Activated CD8-positive, alpha-beta memory T cell treated with anti-CD3 and anti-CD28 coated beads, Interleukin-2, amount 50 U/mL, for 4 hours (primary cell): ENCODE measurements at regions not wholly inside any gene's neighbourhood (a gene's known extent, or its start where the extent isn't known, plus 50 kb on each side); places are given as distances from the start of the nearest gene placed in this dataset.

ENCODE experiments used
- DNase-seq: peaks from one replicate; pipeline ENCODE4 v3.0.0-alpha.2; 2020

DNA sequence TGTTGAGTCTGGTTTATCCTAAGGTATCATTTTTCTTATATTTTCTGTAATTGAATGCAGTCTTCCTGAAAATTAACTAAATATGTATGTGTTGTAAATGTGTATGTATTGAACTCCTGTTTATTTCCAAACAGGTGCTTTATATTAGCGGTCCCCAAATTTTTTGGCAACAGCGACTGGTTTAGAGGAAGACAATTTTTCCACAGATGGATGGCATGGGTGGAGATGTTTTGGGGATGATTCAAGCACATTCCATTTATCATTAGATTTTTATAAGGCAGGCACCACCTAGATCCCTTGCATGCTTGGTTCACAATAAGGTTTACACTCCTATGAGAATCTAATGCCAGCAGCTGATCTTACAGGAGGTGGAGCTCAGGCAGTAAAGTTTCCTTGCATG, 210.5 kb upstream of the ANO3 start:
- no peak for DNase-seq

- no peak for DNase-seq
Measured at GRCh38 chr11:26126741-26127140, 205.2 kb upstream of the ANO3 start.

GRCh38 chr11:26127336-26127735, 204.6 kb upstream of the ANO3 start:
- no peak for DNase-seq

- DNase-seq, result no peak
Measured at GRCh38 chr11:26131406-26131805, 200.5 kb upstream of the ANO3 start.

DNA sequence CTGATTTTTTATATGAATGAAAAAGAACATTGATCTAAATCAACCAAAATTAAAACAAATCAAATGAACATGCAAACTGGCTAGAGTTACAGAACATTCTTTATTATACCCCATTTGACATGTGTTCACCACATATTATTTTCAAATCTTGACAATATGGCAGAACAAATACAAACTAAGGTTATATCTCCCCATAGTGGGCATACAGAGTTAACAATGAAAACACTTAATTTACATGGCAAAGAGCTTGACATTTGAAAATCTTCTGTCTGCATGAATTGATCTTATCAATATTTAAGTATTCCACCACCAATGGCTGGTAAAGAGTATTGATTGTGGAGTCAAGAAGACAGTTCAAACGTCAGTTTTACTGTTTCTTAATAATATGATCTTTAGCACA, 197.9 kb upstream of the ANO3 start:
- no peak for DNase-seq

- DNase-seq, result no peak
Measured at GRCh38 chr11:26134481-26135355, 197.2 kb upstream of the ANO3 start.

GRCh38 chr11:26137651-26138050, 194.3 kb upstream of the ANO3 start:
- DNase-seq, result no peak

DNA sequence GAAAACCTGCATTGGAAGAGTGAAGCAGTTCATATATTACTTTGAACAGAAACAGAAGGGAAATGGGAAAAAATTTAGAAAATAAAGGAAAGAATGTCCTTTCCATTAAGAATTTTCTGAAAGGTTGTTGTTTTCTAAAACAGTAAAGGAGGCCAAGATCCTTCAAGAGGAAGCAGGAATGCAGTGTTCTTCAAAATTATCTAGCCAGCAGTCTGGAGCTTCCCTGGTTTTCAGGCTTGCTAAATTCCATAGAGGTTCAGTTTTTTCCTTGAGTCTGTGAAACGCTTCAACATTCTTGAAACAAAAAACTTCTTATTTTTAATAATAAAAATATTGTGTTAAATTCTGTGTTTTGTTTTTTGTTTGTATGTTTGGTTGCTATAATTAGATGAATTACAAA, 189.0 kb upstream of the ANO3 start:
- no peak for DNase-seq

DNA sequence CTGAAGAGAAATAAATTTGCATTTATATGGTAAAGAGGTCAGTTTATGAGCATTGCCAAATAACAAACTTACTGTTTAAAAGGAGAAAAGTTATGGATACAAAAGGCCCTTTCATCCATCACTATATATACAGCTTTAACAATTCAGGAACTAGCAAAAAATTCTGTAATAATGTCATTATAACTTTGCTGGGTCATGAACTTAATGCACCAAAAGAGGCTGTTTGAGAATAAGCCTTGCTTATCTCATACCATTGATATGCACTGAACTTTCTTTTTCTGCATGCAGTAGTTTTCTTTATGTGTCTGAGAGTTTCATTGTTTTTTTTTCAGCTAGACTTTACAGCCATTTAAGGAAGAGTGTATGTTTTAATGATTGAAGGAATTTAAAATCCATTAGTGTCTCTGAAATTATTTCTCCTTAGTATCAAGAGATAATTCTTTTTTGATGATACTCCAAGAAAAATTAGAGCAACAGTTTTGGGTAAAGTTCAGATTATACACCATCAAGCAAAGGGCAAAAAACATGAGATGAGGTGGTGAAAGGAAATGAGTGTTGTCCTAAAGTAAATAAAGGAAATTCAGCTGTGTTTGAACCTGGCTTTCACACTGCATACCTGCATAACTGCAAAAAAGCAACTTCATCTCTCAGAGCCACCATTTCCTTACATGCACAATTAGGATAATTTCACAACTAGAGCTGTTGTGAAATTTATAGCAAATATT, 188.2 kb upstream of the ANO3 start:
- DNase-seq, result no peak

DNA sequence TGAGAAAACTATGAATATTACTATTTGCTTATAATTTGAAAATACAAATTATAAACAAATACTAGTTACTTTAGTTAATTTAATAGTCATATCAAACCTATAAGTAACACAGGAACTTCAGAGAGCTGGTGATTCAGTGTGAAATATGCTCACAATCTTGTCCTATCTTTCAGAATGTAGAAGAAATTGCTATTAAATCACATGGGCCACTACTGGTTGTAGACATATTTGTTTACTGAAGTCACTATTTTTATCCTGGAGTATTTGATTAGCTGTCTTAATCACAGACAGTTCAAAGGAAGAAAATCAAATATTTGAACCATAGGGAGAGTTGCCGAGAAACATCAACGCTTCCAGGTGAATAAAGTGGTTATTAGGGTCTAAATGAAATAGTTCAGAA, 187.6 kb upstream of the ANO3 start:
- DNase-seq, result no peak

DNA sequence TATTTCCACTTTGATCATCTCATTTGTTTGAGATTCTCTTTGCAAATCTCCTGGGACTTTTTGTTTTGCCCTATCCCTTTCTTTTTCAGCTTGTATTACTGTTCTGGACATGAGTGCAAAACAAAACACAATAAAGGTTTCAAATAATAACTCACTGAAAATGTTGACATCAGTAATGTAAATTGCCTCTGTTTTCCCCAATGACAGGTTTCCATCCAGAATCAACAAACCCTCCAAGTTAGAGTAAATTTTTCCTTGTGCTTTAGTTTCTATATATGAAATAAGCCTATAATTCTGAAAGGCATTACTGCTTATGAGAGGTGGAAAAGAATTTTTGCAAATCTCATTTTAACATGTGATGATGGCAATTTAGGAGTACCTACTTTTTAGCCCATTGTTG, 187.0 kb upstream of the ANO3 start:
- no peak for DNase-seq

DNA sequence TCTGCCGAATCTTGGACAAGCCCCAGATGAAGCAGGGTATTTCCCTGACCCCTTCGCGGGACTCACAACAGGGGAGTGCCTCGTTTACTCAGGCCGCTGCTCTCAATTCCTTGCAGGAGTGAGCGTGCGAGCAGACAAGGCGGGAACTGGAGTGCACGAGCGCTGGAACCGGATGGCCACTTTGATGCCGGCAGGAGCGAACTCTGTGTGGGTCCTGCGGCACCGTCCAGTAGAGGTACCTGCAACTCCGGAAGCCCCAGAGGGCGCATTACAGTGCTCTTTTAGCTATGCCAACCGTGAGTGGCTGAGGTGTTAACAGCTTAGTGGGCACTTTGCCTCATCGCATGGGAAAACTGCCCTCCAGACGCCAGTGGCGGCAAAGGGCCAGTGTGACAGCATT, 182.3 kb upstream of the ANO3 start:
- DNase-seq, result no peak

DNA sequence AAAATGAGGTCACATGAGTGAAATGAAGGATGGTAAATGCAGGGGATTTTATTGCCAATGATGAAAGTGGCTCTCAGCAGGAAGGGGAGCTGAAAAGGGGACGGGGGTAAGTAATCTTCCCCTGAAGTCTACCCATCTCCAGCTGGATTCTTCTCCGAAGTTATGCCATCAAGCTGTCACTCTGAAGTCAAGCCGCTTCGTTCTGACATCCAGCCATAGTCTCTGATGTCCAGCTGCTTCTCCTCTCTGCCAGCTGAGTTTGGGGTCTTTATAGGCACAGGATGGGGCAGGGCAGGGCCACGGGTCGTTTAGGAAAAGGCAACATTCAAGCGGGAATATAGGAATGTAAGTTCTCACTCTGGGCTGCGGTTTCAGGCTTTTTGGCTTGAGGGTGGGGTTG, 181.9 kb upstream of the ANO3 start:
- no peak for DNase-seq

GRCh38 chr11:26158251-26158650, 173.7 kb upstream of the ANO3 start:
- no peak for DNase-seq

- no peak for DNase-seq
Measured at GRCh38 chr11:26162291-26162690, 169.6 kb upstream of the ANO3 start.

- DNase-seq, result no peak
Measured at GRCh38 chr11:26186389-26186788, 145.5 kb upstream of the ANO3 start.

GRCh38 chr11:26187639-26188038, 144.3 kb upstream of the ANO3 start:
- DNase-seq, result no peak

- DNase-seq, result no peak
Measured at GRCh38 chr11:26188554-26188953, 143.4 kb upstream of the ANO3 start.

GRCh38 chr11:26191193-26191592, 140.7 kb upstream of the ANO3 start:
- no peak for DNase-seq

DNA sequence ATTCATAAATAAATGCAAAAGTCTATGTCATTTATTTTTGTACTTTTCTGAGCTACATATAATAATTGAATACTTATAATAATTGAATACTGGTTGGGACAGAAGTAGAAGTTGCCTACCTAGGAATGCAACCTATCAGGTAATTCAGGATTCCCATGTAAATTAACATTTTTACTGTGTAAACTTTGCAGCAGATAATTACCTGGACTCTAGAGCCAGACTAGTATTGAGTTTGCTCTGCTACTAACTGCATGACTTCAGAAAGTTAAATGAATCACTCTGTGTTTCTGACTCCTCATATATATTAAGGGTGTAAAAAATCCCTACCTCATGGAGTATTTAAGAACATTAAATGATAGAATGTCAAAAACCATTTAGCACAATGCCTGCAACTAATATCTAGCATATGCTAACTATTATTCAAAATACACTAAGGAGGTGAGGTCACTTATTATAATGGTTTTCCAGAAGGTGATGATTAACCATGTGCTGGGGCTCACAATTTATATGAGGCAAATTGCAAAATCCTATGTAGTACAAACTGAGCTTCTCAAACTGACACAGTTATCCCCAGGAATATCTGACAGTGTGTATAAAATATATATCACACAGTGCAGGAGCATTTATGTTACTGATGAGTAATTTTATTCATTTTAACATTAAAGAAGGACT, 138.1 kb upstream of the ANO3 start:
- DNase-seq, result no peak

DNA sequence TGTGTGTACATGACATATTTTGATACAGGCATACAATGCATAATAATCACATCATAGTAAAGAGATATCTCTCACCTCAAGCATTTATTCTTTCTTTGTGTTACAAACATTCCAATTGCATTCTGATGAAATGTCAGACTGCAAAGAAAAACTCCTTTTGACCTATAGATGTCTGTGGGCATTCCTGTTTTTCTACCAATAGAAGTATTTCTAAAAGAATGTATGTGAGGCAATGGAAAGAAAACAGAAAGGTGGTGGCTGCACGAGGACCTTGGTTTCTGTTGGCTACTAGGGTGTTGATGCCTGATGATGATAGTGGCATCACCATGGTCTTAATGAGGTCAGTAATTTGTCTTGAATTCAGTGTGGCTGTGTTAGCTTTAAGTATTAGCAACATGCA, 137.0 kb upstream of the ANO3 start:
- DNase-seq, result no peak

- no peak for DNase-seq
Measured at GRCh38 chr11:26198532-26199096, 133.3 kb upstream of the ANO3 start.

DNA sequence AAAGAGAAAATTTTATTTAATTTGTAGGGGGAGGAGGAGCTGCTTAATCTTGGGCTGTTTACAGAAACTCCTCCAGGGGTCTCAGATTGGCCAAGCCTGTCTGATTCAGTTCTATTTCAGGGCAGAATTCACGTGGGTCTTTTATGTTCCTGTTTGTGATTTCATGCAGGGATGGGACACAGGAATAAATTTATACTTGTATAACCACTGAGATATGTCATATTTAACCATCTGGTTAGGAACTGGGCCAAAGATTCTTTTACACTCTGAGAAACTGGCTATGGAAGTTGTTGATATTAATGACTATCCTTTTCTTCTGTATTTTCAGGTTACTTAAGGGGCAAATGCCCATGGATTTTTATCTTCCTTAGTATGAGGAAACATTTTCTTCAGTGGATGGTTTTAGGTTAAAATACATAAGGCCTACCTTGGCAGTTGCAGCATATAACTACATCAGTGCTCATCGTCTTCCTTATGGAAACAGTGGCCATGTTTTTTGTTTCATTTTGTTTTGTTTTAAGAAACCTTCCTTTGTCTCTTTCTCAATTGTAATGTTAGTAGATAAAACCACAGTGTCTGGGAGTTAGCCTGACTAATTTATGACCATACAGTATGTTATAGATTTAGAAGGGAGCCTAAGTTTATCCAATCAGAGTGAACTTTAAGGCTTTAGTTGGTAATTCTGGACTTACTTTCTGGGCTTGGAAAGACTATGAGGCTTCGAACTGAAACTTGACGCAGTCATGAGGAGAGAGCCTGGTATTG, 132.4 kb upstream of the ANO3 start:
- no peak for DNase-seq
